HG03097 (cell line): ENCODE measurements at regions not wholly inside any gene's neighbourhood (a gene's known extent, or its start where the extent isn't known, plus 50 kb on each side); places are given as distances from the start of the nearest gene placed in this dataset.

Experiments used
- ATAC-seq: cut with Tn5 transposase; IDR thresholded peaks from one replicate; pipeline ENCODE4 v1.9.1; 2021; ENCODE audit not compliant: unreplicated experiment, low FRiP score

DNA sequence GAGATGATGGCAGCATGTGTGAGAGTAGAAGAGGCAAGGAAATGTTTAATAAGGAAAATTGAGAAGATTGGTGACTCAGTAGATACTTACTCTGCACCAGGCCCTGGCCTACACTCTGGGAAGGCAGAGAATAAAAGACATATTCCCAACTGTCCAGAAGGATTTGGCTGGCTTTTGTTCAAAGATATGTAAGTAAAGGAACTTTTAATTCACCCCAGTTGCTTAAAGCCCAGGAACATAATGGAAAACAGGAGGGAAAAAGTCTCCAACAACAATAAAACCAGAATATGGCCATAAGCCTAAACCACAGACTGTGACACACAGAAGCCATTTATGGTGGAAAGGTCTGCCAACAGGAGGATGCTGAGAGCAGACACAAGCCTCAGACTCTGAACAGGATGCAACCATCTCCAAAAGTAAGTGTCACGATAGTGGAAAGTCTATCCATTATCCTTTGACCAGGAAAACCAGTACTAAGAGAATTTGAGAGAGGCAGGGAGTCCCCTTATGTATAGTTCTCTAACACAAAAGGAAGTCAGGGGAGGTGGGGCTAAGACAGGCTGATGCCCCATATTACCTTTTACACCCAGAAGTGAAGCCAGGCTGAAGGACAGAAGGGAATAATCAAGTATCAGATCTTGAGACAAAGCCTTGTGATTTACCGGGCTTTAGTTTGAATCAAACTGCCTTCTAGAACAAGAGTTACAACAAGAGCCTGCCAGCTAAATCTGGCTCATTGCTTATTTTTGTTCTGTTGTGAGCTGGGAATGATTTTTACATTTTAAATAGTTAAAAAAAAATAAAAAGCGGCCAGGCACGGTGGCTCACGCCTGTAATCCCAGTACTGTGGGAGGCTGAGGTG, 169.5 kb upstream of the STARD13 start:
- no peak for ATAC-seq

GRCh38 chr13:33459702-33460101, 174.1 kb upstream of the STARD13 start:
- ATAC-seq: no peak

- ATAC-seq: no peak
Observed at GRCh38 chr13:33462109-33462508, 176.6 kb upstream of the STARD13 start.

- ATAC-seq: no peak
Observed at GRCh38 chr13:33464345-33464744, 178.8 kb upstream of the STARD13 start.

GRCh38 chr13:33466262-33466661, 180.7 kb upstream of the STARD13 start:
- no peak for ATAC-seq

GRCh38 chr13:33467556-33467955, 182.0 kb upstream of the STARD13 start:
- no peak for ATAC-seq

- ATAC-seq: no peak
Observed at GRCh38 chr13:33471204-33471603, 185.6 kb upstream of the STARD13 start.

- no peak for ATAC-seq
Observed at GRCh38 chr13:33472446-33472845, 186.9 kb upstream of the STARD13 start.

- ATAC-seq: no peak
Observed at GRCh38 chr13:33479105-33479504, 193.6 kb upstream of the STARD13 start.

- ATAC-seq: no peak
Observed at GRCh38 chr13:33480561-33480960, 195.0 kb upstream of the STARD13 start.

DNA sequence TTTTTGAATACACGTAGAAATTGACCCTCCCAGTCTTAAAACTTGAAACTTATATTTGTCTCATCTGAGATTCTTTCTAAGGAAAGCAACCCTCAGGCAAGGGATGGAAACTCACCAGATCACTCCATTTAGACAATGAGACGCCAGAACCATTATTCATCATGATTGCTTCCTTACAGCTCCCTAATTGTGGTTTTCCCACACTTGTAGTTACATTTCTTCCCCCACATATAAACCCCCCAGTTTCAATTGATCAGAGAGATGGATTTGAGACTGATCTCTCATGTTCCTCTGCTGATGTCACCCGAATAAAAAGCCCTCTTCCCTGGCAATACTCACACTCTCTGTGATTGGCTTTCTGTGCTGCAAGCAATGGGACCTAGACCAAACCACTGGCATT, 197.9 kb upstream of the STARD13 start:
- ATAC-seq: no peak

GRCh38 chr13:33485247-33485646, 199.7 kb upstream of the STARD13 start:
- no peak for ATAC-seq

- no peak for ATAC-seq
Observed at GRCh38 chr13:33487575-33488243, 202.2 kb upstream of the STARD13 start.

DNA sequence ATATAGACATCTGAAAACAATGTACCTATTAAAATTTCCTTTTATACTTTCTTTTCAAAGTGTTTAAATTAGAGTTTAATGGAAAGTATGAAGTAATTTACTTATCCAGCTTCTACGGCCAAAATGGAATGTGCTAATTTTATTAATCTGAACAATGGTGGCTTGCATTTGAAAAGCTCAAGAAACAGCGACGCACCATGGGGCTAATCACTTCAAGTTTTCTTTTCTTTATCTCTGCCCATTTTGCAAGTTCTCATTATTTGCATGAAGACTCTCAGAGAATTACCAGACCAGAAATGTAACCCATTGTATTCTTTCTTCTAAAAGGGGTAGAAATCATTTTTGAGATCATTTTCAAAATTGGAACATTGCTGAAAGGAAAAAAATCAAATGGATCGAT, 204.0 kb upstream of the STARD13 start:
- no peak for ATAC-seq

- no peak for ATAC-seq
Observed at GRCh38 chr13:33490461-33491327, 205.1 kb upstream of the STARD13 start.

- ATAC-seq: no peak
Observed at GRCh38 chr13:33493672-33494365, 208.3 kb upstream of the STARD13 start.

DNA sequence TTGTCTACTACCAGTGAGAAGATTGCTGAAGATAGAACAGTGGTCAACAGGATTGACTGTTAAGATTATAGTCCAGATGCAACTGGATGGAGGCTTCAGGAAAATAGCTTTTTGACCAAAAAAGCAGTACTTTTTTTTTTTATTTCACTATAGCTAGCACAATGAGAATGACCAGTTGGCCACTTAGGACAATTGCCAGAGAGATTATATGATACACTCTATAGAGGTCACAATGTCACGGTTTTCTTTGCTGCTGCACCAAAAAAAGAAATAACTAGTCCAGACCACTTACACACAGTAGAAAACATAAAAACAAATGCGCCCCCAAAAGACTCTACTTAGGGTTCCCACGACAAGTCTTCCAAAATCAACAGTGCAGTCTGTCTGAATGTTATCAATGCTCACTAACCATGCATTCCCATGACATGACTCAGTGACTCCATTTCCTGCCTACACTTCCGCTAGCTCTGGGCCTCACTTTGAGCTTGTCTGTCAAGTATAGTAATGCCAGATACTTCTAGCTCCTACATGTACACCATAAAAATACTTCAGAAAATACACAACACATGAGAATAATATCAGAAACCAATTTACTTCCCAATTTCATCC, 209.1 kb upstream of the STARD13 start:
- no peak for ATAC-seq

DNA sequence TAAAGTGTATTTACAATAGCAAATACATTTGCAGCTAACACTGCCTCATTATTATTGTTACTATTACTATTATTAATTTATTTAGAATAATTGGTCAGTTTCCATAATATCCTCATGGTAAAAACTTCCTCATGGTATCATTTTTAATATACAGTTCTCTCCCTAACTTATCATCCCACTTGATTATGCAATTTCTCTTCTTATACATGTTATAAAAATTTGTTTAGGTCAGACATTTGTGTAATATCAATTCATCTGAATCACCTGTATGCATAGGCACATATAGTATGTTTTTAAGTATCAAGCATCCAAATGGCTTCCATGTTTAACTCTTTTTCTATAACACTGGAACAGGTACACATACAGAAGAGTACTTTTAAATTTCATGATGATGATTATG, 210.8 kb upstream of the STARD13 start:
- no peak for ATAC-seq

DNA sequence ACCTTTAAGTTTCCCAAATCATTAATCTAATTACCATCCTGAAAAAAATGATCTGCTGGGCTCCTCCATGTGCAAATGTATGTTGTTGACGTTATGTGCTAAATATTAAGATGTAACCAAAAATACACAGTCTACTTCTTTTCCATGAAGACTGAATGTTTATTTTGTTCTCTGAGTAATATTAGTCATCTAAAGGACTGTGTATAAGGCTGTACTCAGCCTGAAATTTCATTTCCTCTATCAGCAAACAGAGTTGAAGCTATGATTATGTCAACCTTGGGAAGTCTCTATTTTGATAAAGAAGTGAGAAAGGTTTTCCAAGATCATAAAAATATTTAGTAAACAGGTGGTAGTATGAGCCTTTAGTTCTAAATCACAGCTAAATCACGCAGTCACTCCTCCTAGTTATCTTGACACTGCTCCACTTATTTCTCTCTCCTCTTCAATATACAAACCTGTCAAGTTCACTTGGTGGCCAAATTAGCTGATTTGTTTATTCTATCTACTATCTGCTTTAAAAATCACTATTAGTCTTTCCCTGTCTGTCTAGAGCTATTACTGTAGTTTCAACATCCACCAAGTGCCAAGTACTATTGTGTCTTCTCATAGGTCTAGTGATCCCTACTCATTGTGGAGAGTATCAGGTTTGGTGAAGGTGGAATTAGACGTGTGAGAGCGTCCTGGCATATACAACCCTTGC, 211.7 kb upstream of the STARD13 start:
- ATAC-seq: no peak

DNA sequence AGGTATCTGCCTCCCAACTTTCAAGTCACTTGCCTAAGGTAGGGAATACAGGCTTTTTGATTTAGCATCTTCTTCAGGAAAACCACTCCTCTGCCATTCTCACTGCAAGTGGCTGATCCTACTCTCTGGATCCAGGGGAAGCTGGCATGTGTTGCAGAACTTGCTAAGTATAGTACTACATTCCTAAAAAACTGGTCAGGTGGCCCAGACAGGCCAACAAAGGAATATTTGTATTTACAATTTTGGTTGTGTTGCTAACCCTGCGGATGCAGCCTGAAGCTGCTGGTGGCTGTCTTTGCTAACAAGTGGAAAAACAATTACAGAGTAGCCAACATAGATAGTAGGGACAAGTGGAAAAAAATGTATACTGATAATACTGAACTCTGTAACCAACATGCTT, 222.5 kb upstream of the STARD13 start:
- no peak for ATAC-seq
